HG02798 (cell line): ENCODE measurements at regions not wholly inside any gene's neighbourhood (a gene's known extent, or its start where the extent isn't known, plus 50 kb on each side); places are given as distances from the start of the nearest gene placed in this dataset.
"Not testable (repeated sequence)": the region's sequence is repeated elsewhere in the genome, so short reads cannot be mapped to it uniquely, and the experiment has no call there.

ENCODE experiments used
- ATAC-seq: cut with Tn5 transposase; IDR thresholded peaks from one replicate; pipeline ENCODE4 v1.9.1; 2021; ENCODE audit warnings: mild to moderate bottlenecking; ENCODE audit not compliant: unreplicated experiment, poor library complexity

DNA sequence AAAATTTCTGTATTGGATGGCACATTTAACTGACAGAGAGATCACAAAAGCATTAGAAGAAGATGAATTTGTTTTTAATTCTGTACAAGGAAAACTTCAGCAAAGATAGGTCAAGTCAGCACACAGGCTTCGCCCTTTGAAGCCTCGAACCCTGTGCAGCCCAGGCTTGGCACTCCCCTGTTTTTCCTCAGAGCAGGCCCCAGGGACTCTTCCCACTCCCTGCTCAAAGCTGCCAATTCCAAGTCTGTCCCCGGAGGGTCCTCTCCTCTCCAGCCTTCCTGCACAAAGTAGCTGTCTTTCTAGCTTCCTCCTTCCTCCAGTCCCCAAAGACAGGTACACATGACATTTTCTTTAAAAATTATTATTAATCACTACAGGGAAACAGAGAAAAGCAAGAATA, 466.3 kb downstream of the PPARGC1A start:
- no peak for ATAC-seq

DNA sequence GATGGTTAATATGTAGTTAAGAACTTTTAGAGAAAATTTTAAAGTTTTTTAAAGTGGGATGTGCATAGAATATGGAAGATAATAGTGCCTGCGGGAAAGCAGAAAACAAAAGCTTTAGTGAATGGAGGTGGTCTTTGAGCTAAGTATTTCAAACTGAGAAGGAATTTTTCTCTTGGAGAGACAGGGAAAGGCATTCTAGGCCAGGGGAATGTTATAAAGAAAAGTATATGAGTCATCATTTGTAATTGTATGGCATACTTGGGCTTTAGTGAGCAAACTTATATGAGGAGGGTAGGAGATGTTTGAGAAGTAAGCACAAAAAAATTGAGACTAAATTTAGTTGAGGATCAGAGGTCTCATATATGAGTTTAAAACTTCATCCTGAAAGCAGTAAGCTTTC, 467.0 kb downstream of the PPARGC1A start:
- ATAC-seq: no peak

DNA sequence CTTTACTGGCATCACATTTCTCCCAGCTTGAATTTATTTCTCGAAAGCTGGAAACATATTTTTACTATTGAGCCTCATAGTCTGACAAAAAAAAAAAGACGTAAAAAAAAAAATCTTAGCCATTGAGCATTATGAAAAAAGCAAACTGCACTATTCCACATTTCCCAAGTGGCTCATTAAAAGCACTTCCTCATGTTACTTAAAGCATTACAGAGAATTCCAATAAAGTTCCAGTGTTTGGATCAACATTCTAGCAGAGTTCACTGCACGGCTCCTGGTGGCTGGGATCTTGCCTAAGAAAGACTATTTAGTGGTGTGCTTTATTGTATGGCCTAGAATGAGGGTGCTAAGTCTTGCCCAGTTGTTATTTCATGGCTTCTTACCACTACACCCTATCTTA, 476.2 kb downstream of the PPARGC1A start:
- no peak for ATAC-seq

- ATAC-seq: no peak
Observed at GRCh38 chr4:23412701-23413100, 477.1 kb downstream of the PPARGC1A start.

GRCh38 chr4:23408913-23409312, 480.9 kb downstream of the PPARGC1A start:
- not testable (repeated sequence) for ATAC-seq

GRCh38 chr4:23401572-23401971, 488.3 kb downstream of the PPARGC1A start:
- no peak for ATAC-seq

- ATAC-seq: no peak
Observed at GRCh38 chr4:23392860-23393458, 496.9 kb downstream of the PPARGC1A start.

GRCh38 chr4:23390246-23390645, 499.6 kb downstream of the PPARGC1A start:
- ATAC-seq: no peak

DNA sequence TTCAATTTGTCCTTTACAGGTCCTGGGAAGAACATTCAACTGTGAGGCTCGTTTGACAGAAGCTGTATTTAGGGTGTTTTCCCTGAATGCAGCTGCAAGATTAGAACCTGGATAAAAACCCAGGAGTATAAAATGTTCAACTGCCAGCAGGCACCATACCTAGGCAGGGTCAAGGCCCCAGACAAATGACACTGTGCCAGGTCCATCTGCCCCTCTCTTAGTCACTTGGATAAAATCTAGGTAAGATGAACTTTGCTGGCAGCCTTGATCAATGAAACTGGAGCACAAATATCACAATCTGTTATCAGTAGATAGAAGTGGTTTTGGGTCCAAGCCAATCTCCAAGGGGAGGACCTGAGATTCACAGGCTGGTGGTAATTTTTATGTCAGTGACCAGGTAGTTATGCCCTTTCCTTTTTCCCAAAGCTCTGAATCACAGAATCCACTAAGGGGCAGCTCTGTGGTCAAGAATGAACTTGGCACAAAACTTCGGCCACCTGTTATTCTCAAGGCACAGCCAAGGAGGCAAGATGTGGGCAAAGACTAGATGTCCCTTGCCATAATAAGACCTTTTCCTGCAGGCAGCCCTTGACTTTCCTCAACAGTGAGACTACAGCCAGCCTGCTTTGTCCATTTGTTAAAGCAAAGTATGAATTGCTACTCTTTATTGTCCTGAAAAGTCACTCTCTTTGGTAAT, 501.0 kb downstream of the PPARGC1A start:
- ATAC-seq: no peak

DNA sequence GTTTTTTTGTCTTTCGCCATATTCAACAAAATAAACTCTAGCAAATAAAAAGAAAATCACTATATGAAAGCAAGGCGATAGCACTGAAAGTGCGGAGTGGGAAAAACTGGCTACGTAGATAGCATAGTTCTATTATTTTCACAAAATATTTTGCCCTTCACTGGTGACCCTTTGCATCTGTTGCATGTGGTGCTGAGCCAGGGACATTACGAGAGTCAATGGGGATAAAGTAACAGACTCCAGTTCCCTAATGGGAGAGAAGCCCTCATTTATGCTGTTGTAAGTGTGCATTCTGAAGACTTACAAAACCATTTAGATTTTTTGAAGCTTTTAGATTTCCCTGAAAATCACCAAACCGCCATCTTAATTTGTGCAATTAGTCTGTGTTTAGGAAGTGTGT, 501.6 kb downstream of the PPARGC1A start:
- ATAC-seq: no peak

DNA sequence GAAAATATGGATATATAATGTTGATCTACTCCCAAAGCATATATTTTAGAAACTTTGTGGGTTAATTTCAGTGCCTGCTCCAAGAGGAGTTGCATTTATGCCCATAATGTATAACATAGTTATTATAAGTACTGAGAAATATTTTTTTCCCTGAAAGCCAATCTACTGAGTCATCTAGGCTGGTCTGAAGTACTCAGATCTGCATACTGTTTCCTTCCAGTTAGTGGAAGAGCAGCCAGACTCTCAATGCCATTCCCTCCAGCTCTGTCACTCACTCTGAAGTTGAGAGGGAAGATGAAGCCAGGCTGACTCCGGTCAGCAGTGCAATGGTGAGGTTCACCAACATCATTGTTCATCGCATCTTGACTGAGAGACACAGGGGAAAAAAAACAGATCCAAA, 505.1 kb downstream of the PPARGC1A start:
- no peak for ATAC-seq

GRCh38 chr4:23382879-23383278, 507.0 kb downstream of the PPARGC1A start:
- ATAC-seq: no peak

DNA sequence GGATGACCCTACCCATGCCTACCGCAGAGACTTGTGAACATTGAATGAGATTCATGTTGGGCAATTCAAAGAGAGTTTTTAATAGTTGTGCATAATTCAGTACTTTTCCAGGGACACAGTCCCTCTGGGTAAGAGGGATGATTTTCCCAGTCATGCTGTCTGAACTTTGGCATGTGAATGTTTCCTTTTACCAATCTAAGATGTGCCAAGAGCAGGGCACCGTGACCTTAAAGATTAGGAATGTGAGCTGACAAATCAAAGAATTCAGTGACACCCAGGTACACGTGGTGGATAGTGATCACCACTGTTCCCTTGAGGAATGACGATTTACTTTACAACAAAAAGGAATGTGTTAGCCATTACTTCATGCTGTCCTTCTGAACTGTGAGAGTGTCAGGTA, 515.6 kb downstream of the PPARGC1A start:
- ATAC-seq: no peak

DNA sequence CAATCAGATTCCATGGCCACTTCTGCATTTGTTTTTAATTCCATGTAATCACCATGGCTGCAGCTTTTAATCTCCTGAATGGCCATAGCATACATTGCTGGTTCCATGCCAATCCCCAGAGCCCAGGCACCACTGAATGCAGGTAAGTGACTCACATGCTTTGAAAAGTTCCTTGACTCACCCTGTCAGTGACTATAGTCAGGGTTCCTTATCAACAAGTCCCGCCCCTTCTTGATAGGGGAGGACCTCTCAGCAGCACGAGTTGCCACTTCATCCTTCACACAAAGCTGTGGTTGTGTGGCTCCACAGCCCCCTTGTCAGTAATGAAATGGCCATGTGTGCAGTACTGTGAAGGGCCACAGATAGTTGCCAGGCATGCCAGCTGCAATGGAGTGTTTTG, 516.6 kb downstream of the PPARGC1A start:
- ATAC-seq: no peak

- no peak for ATAC-seq
Observed at GRCh38 chr4:23371533-23371932, 518.3 kb downstream of the PPARGC1A start.

DNA sequence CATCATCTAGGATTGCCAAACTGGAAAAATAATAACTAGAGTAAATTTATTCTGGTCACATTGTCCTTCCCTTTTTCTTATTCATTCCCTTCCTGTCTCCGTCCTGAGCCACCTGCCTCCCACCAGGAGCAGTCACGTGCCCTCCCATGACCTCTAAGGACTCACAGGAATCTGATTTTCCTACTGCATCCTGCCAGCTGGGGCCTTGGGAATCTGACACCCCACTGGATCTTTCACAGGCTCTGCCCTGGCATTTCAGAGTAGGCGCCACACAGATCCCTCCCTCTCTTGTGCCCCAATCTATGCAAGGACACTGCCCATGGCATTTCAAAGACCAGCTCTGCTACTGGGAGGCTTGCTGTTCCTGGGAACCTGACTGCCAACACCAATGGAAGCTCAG, 520.5 kb downstream of the PPARGC1A start:
- no peak for ATAC-seq

DNA sequence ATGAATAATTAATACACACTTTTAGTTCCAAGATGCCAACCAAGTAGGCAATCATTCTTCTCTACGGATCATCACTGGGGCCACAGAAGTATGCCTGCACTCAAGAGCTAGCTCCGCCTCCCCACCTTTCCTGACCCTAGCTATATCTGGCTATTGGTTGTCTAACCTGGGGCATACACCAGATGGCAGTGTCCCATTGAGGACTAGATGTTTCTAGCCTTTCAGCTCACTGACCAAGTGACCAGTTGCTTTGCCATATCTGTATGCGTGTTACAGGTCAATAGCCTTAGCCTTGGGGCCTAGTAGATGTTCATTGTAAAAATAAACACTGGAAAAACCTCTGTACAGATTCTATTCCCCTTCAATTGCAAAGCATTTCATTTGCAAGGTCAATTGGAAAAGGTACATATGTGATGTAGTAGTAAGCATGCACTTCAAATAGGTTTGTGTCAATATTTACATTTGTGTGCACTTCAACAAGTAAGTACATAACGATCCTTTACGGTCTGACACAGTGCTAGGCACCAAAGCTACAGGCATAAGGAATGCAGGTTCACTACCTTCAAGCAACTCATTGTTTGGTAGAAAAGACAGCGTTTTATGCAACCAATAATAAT, 521.7 kb downstream of the PPARGC1A start:
- no peak for ATAC-seq

DNA sequence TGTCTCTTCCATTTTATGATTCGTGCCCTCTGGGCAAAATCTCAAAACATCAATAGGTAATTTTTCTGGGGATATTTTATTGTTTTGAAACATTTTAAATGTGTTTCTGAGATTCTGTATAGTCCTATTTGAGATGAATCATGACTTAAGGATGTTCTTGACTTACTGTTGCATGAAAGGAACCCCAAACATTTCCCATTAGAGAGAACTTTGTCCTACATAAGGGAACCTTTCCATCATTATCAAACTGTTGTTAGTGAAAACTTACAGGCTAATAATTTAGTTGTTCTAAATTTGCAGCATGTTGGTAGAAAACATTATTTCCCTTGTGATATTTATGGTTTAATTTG, 523.3 kb downstream of the PPARGC1A start:
- ATAC-seq: no peak

GRCh38 chr4:23365871-23366556, 523.8 kb downstream of the PPARGC1A start:
- ATAC-seq: no peak

DNA sequence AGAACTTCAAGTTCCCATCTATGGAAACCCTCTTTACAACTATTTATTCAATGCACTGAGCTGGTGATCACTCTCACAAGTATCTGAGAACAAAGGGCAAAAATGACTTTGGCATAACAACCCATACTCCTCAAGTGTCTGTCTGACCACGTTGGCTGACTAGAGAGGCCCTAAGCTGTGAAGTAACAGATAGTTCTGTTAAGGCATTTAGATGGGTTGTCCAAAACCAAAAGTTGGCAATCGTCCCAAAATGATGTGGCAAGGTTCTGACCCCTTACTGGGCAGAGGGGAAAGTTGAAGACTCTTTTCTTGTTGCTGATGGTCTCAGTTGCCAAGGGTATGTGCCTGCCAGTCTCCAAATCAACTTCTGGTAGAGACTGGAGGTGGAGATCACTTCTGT, 524.8 kb downstream of the PPARGC1A start:
- no peak for ATAC-seq

DNA sequence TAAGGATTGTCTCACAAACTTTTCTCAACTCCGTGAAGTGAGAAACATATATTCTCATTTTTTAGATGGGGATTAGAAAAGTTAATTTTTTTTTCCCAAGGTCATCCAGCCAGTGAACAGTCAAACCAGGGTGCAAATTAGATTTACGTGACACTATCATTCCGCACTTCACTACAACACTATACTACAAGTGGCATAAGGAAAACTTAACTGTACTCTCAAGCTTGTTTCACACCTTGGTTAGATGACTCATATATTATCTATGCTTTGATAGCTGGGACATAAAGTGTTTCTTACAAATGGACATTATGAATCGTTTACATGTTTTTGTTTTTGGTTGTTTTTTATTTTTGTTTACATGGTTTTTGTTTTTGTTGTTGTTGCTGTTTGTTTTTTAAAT, 525.7 kb downstream of the PPARGC1A start:
- ATAC-seq: no peak
